NB4 (cell line): ENCODE measurements at regions not wholly inside any gene's neighbourhood (a gene's known extent, or its start where the extent isn't known, plus 50 kb on each side); places are given as distances from the start of the nearest gene placed in this dataset.

Experiments
- POLR2A ChIP-seq: IDR thresholded peaks from 2 replicates; pipeline ENCODE4 v1.6.1; 2011; ENCODE audit warnings: mild to moderate bottlenecking; ENCODE audit not compliant: insufficient read length; ENCODE audit errors: extremely low read depth
- TF ChIP-seq, protein P1 (sequence below): IDR thresholded peaks from 2 replicates; pipeline ENCODE4 v1.6.1; 2011; ENCODE audit warnings: low read depth, low read length

DNA sequence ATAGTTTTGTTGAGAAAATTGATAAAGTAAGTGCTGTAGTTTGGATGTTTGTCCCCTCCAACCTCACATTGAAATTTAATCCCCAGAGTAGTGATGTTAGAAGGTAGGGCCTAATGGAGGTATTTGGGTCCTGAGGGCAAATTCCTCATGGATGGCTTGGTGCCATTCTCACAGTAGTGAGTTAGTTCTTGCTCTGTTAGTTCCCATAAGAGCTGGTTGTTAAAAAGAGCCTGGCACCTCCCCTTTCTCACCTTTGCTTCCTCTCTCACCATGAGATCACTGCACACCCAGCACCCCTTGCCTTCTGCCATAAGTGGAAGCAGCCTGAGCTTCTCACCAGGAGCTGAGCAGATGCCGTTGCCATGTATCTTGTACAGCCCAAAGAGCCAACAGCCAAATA is 354.8 kb upstream of the NFIA start:
- TF ChIP-seq, protein P1, sequence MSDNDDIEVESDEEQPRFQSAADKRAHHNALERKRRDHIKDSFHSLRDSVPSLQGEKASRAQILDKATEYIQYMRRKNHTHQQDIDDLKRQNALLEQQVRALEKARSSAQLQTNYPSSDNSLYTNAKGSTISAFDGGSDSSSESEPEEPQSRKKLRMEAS = no peak
- no peak for TF ChIP-seq POLR2A
